ENCODE measurements at regions not wholly inside any gene's neighbourhood (a gene's known extent, or its start where the extent isn't known, plus 50 kb on each side); places are given as distances from the start of the nearest gene placed in this dataset.

- Mint-ChIP-seq H3K4me3 (no peak overlapping the region), H3K36me3 (ENCODE audit: low read depth) (no peaks in the 10 kb centered on the region)
Measured at GRCh38 chr10:76667408-76668370, 969.9 kb downstream of the KCNMA1 start.

DNA sequence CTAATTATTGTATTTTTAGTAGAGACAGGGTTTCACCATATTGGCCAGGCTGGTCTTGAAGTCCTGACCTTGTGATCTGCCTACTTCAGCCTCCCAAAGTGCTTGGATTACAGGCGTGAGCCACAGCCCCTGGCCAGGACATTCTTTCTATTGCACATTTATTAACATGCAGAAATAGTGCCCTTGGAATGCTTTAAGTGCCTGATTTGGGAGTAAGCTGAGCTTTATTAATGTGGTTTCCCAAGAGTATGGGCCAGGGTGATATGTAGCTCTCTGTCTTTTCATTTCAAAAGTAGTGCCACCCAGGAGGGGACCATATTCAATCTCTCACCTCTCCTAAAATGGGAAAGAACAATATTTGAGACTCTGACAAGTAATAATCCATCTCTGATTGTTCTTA is 970.7 kb downstream of the KCNMA1 start:
- Mint-ChIP-seq H3K9me3 (peaks cover 3% of the 10 kb centered on the region), H3K27me3 (no peaks in the 10 kb centered on the region), H3K27ac (no peak overlapping the region), H3K4me3 (no peak overlapping the region), H3K4me1 (no peaks in the 10 kb centered on the region), H3K36me3 (ENCODE audit: low read depth) (no peaks in the 10 kb centered on the region)
- ChIA-PET CTCF (no interaction called here), POLR2A (no interaction called here)
- no peak for DNase-seq

More at GRCh38 chr10:76667408-76668370, 969.9 kb downstream of the KCNMA1 start:
- H3K9me3 Mint-ChIP-seq: peaks cover 3% of the 10 kb centered on the region
- ChIA-PET CTCF (no interaction called here), POLR2A (no interaction called here)
- no peaks in the 10 kb centered on the region for H3K27me3 Mint-ChIP-seq
- H3K27ac Mint-ChIP-seq: no peak overlapping the region
- H3K4me1 Mint-ChIP-seq: no peaks in the 10 kb centered on the region
- DNase-seq: no peak

GRCh38 chr10:76665029-76665428 is 972.6 kb downstream of the KCNMA1 start:
- no peak for DNase-seq
- Mint-ChIP-seq H3K27me3 (no peaks in the 10 kb centered on the region), H3K4me3 (no peak overlapping the region), H3K36me3 (ENCODE audit: low read depth) (no peaks in the 10 kb centered on the region), H3K9me3 (peaks cover 3% of the 10 kb centered on the region), H3K27ac (no peak overlapping the region), H3K4me1 (no peaks in the 10 kb centered on the region)
- ChIA-PET CTCF (no interaction called here), POLR2A (no interaction called here)

DNA sequence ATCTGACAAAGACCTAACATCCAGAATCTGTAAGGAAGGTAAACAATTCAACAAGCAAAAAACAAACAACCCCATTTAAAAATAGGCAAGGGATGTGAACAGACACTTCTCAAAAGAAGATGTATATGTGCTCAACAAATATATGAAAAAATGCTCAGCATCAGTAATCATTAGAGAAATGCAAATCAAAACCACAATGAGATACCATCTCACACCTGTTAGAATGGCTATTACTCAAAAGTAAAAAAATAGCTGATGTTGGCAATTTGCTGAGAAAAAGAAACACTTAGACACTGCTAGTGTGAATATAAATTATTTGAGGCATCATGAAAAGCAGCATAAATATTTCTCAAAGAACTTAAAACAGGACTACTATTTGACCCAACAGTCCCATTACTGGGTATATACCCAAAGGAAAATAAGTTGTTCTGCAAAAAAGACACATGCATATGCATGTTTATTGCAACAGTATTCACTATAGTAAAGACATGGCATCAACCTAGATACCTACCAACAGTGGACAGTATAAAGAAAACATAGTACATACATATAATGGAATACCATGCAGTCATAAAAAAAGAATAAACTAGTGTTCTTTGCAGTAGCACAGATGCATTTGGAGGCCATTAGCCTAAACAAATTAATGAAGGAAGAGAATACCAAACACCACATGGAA is 980.1 kb downstream of the KCNMA1 start:
- Mint-ChIP-seq H3K9me3 (no peaks in the 10 kb centered on the region), H3K27me3 (no peaks in the 10 kb centered on the region), H3K27ac (no peak overlapping the region), H3K4me3 (no peak overlapping the region), H3K36me3 (ENCODE audit: low read depth) (no peaks in the 10 kb centered on the region), H3K4me1 (no peaks in the 10 kb centered on the region)
- DNase-seq: no peak
- POLR2A ChIA-PET: no interaction called here
- CTCF ChIA-PET: no interaction called here

- Mint-ChIP-seq H3K4me3 (no peak overlapping the region), H3K36me3 (ENCODE audit: low read depth) (no peaks in the 10 kb centered on the region), H3K27me3 (no peaks in the 10 kb centered on the region), H3K27ac (no peak overlapping the region), H3K4me1 (no peaks in the 10 kb centered on the region), H3K9me3 (peaks cover 6% of the 10 kb centered on the region)
- DNase-seq: no peak
- ChIA-PET POLR2A (no interaction called here), CTCF (no interaction called here)
Measured at GRCh38 chr10:76651154-76651553, 986.5 kb downstream of the KCNMA1 start.

DNA sequence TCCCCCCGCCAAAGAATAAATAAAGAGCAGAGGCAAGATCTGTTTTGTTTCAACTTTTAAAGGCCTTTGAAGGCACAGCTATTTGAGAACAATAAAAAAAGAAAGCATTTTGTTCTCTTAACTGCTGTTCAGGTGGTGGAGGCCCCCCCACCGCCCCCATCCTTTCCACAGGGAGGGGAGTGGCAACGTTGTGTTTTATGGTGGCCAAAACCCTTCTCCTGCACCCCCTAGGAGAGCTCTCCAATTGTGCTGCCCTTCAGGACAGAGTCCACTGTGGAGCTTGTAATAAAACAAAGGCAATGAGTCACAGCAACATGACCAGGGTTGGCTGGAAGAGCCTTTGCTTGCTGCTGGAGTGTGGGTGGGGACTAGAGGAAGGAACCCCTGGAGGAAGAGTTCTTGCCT is 987.9 kb downstream of the KCNMA1 start:
- H3K36me3 Mint-ChIP-seq (ENCODE audit: low read depth): no peaks in the 10 kb centered on the region
- DNase-seq: no peak
- H3K27me3 Mint-ChIP-seq: no peaks in the 10 kb centered on the region
- ChIA-PET POLR2A (no interaction called here), CTCF (no interaction called here)
- H3K27ac Mint-ChIP-seq: no peak overlapping the region
- H3K4me3 Mint-ChIP-seq: no peak overlapping the region
- no peaks in the 10 kb centered on the region for H3K4me1 Mint-ChIP-seq
- peaks cover 6% of the 10 kb centered on the region for H3K9me3 Mint-ChIP-seq

GRCh38 chr10:76649254-76649653 is 988.4 kb downstream of the KCNMA1 start:
- no peaks in the 10 kb centered on the region for H3K36me3 Mint-ChIP-seq (ENCODE audit: low read depth)
- no peaks in the 10 kb centered on the region for H3K4me1 Mint-ChIP-seq
- no peaks in the 10 kb centered on the region for H3K27me3 Mint-ChIP-seq
- no peak overlapping the region for H3K4me3 Mint-ChIP-seq
- POLR2A ChIA-PET: no interaction called here
- H3K9me3 Mint-ChIP-seq: peaks cover 6% of the 10 kb centered on the region
- no peak overlapping the region for H3K27ac Mint-ChIP-seq
- CTCF ChIA-PET: no interaction called here
- no peak for DNase-seq

- Mint-ChIP-seq H3K4me3 (no peak overlapping the region), H3K9me3 (peaks cover 6% of the 10 kb centered on the region), H3K27me3 (no peaks in the 10 kb centered on the region), H3K36me3 (ENCODE audit: low read depth) (no peaks in the 10 kb centered on the region), H3K27ac (no peak overlapping the region), H3K4me1 (no peaks in the 10 kb centered on the region)
- no peak for DNase-seq
- CTCF ChIA-PET: no interaction called here
- POLR2A ChIA-PET: no interaction called here
Measured at GRCh38 chr10:76647301-76647700, 990.3 kb downstream of the KCNMA1 start.

GRCh38 chr10:76645341-76645740 is 992.3 kb downstream of the KCNMA1 start:
- CTCF ChIA-PET: no interaction called here
- Mint-ChIP-seq H3K4me3 (no peak overlapping the region), H3K27ac (no peak overlapping the region), H3K9me3 (peaks cover 4% of the 10 kb centered on the region), H3K36me3 (ENCODE audit: low read depth) (no peaks in the 10 kb centered on the region), H3K27me3 (no peaks in the 10 kb centered on the region), H3K4me1 (no peaks in the 10 kb centered on the region)
- DNase-seq: no peak
- POLR2A ChIA-PET: no interaction called here

DNA sequence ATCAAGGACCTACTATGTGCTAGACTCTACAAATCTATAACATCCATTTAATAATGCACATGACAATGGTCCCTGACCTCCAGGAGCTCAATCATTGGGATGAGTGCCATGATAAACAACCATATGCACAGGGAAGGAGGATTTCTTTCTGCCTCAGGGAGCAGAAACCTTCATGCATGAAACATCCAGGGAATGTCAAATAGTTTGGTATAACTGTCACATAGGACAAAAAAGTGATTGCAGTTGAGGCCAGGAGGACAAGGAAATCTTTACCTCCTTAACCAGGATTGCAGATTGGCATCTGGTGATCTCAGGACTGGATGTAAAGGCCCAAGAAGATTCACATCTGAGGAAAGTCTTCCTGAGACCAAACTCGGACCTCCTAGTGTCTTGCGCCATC is 993.1 kb downstream of the KCNMA1 start:
- H3K36me3 Mint-ChIP-seq (ENCODE audit: low read depth): no peaks in the 10 kb centered on the region
- no peak overlapping the region for H3K4me3 Mint-ChIP-seq
- no peaks in the 10 kb centered on the region for H3K4me1 Mint-ChIP-seq
- H3K27me3 Mint-ChIP-seq: no peaks in the 10 kb centered on the region
- H3K9me3 Mint-ChIP-seq: peaks cover 3% of the 10 kb centered on the region
- DNase-seq: no peak
- ChIA-PET POLR2A (no interaction called here), CTCF (no interaction called here)
- H3K27ac Mint-ChIP-seq: no peak overlapping the region

DNA sequence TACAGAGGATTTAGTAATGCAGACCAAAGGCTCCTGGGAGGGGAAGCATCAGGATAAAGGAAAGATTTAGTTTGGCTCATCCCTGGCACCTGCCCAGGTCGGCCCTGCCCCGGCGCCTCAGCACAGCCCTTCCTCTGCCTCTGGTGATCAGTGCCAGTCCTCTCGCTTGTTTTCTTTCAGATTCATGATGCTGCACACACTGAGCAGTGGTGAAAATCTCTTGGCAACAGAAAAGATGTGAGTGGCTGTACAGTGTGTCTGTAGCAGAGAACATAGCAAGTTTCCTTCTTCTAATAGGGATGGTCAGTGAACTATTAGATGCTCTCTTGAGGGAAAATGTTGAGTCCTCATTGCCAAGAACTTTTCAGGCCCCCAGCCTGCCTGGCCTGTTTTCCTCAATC is 994.1 kb downstream of the KCNMA1 start:
- no peak overlapping the region for H3K4me3 Mint-ChIP-seq

GRCh38 chr10:76642358-76642757 is 995.2 kb downstream of the KCNMA1 start:
- DNase-seq: no peak
- CTCF ChIA-PET: no interaction called here
- POLR2A ChIA-PET: no interaction called here
- Mint-ChIP-seq H3K36me3 (ENCODE audit: low read depth) (no peaks in the 10 kb centered on the region), H3K4me1 (no peaks in the 10 kb centered on the region), H3K4me3 (no peak overlapping the region), H3K27me3 (no peaks in the 10 kb centered on the region), H3K9me3 (no peaks in the 10 kb centered on the region), H3K27ac (no peak overlapping the region)

More for the DNA sequence above, 994.1 kb downstream of the KCNMA1 start:
- ChIA-PET CTCF (no interaction called here), POLR2A (no interaction called here)
- H3K4me1 Mint-ChIP-seq: no peaks in the 10 kb centered on the region
- no peak for DNase-seq
- no peak overlapping the region for H3K27ac Mint-ChIP-seq
- no peaks in the 10 kb centered on the region for H3K36me3 Mint-ChIP-seq (ENCODE audit: low read depth)
- H3K9me3 Mint-ChIP-seq: no peaks in the 10 kb centered on the region
- no peaks in the 10 kb centered on the region for H3K27me3 Mint-ChIP-seq

- no peak overlapping the region for H3K4me3 Mint-ChIP-seq
- POLR2A ChIA-PET: no interaction called here
- no peaks in the 10 kb centered on the region for H3K27me3 Mint-ChIP-seq
- H3K36me3 Mint-ChIP-seq (ENCODE audit: low read depth): no peaks in the 10 kb centered on the region
- DNase-seq: no peak
- no peaks in the 10 kb centered on the region for H3K9me3 Mint-ChIP-seq
- no peak overlapping the region for H3K27ac Mint-ChIP-seq
- H3K4me1 Mint-ChIP-seq: no peaks in the 10 kb centered on the region
- CTCF ChIA-PET: no interaction called here
Measured at GRCh38 chr10:76641215-76641614, 996.4 kb downstream of the KCNMA1 start.

- no peaks in the 10 kb centered on the region for H3K4me1 Mint-ChIP-seq
- H3K9me3 Mint-ChIP-seq: no peaks in the 10 kb centered on the region
- no peak for DNase-seq
- H3K27me3 Mint-ChIP-seq: no peaks in the 10 kb centered on the region
- ChIA-PET CTCF (no interaction called here), POLR2A (no interaction called here)
- no peak overlapping the region for H3K4me3 Mint-ChIP-seq
- no peaks in the 10 kb centered on the region for H3K36me3 Mint-ChIP-seq (ENCODE audit: low read depth)
- H3K27ac Mint-ChIP-seq: no peak overlapping the region
Measured at GRCh38 chr10:76640806-76641205, 996.8 kb downstream of the KCNMA1 start.

Measured in activated CD4-positive, alpha-beta memory T cell treated with anti-CD3 and anti-CD28 coated beads, Interleukin-2, amount 10 ng/mL, durations not matched to agents 7 days and 5 days (primary cell).